Progenitor cell of endocrine pancreas (in vitro differentiated cells): ENCODE measurements at regions not wholly inside any gene's neighbourhood (a gene's known extent, or its start where the extent isn't known, plus 50 kb on each side); places are given as distances from the start of the nearest gene placed in this dataset.

ENCODE experiments used
- DNase-seq: peaks from one replicate; pipeline ENCODE4 v3.0.0; 2021; ENCODE audit warnings: low spot score; ENCODE audit not compliant: unreplicated experiment
- H3K27ac Mint-ChIP-seq: 2 replicates; pipeline ENCODE4 v1.8.0; 2021; ENCODE audit warnings: mild to moderate bottlenecking, moderate library complexity, mixed read lengths
- H3K27me3 Mint-ChIP-seq: 2 replicates; pipeline ENCODE4 v1.8.0; 2021; ENCODE audit warnings: mixed read lengths
- H3K36me3 Mint-ChIP-seq: 2 replicates; pipeline ENCODE4 v1.8.0; 2022; ENCODE audit warnings: mixed read lengths; ENCODE audit not compliant: insufficient read depth
- H3K4me1 Mint-ChIP-seq: 2 replicates; pipeline ENCODE4 v1.8.0; 2021; ENCODE audit warnings: low read depth, mixed read lengths
- H3K4me3 Mint-ChIP-seq: 2 replicates; pipeline ENCODE4 v1.8.0; 2021; ENCODE audit warnings: low read depth, mild to moderate bottlenecking, moderate library complexity, mixed read lengths
- H3K9me3 Mint-ChIP-seq: 2 replicates; pipeline ENCODE4 v1.8.0; 2021; ENCODE audit warnings: low read depth, mixed read lengths
- CTCF ChIP-seq: fragments of 200-600 bp; sonication (generic); IDR thresholded peaks from one replicate; pipeline ENCODE4 v1.5.0; 2021; ENCODE audit warnings: antibody characterized with exemption, mild to moderate bottlenecking; ENCODE audit not compliant: unreplicated experiment

- TF ChIP-seq CTCF: no peak
- Mint-ChIP-seq H3K27me3 (peaks cover 26% of the 10 kb centered on the region), H3K27ac (no peak overlapping the region), H3K4me1 (no peaks in the 10 kb centered on the region), H3K4me3 (no peak overlapping the region), H3K9me3 (no peaks in the 10 kb centered on the region), H3K36me3 (no peaks in the 10 kb centered on the region)
- no peak for DNase-seq
These were observed 209.7 kb downstream of the SMAD2 start for GRCh38 chr18:47720741-47721140.

- peaks cover 38% of the 10 kb centered on the region for H3K27me3 Mint-ChIP-seq
- no peak overlapping the region for H3K4me3 Mint-ChIP-seq
- no peaks in the 10 kb centered on the region for H3K4me1 Mint-ChIP-seq
- no peak overlapping the region for H3K27ac Mint-ChIP-seq
- no peaks in the 10 kb centered on the region for H3K36me3 Mint-ChIP-seq
- no peak for TF ChIP-seq CTCF
- DNase-seq: no peak
- H3K9me3 Mint-ChIP-seq: no peaks in the 10 kb centered on the region
These were observed 211.2 kb downstream of the SMAD2 start for GRCh38 chr18:47719096-47719780.

GRCh38 chr18:47718646-47719045, 211.8 kb downstream of the SMAD2 start:
- H3K36me3 Mint-ChIP-seq: no peaks in the 10 kb centered on the region
- peaks cover 39% of the 10 kb centered on the region for H3K27me3 Mint-ChIP-seq
- TF ChIP-seq CTCF: no peak
- no peaks in the 10 kb centered on the region for H3K4me1 Mint-ChIP-seq
- DNase-seq: no peak
- no peak overlapping the region for H3K4me3 Mint-ChIP-seq
- no peaks in the 10 kb centered on the region for H3K9me3 Mint-ChIP-seq
- H3K27ac Mint-ChIP-seq: no peak overlapping the region

GRCh38 chr18:47717257-47717656, 213.2 kb downstream of the SMAD2 start:
- H3K27ac Mint-ChIP-seq: no peak overlapping the region
- H3K9me3 Mint-ChIP-seq: no peaks in the 10 kb centered on the region
- no peak overlapping the region for H3K4me3 Mint-ChIP-seq
- DNase-seq: no peak
- no peaks in the 10 kb centered on the region for H3K4me1 Mint-ChIP-seq
- TF ChIP-seq CTCF: no peak
- peaks cover 38% of the 10 kb centered on the region for H3K27me3 Mint-ChIP-seq
- no peaks in the 10 kb centered on the region for H3K36me3 Mint-ChIP-seq

- no peaks in the 10 kb centered on the region for H3K9me3 Mint-ChIP-seq
- no peak for DNase-seq
- no peak overlapping the region for H3K4me3 Mint-ChIP-seq
- TF ChIP-seq CTCF: no peak
- H3K27me3 Mint-ChIP-seq: peaks cover 38% of the 10 kb centered on the region
- no peaks in the 10 kb centered on the region for H3K36me3 Mint-ChIP-seq
- no peaks in the 10 kb centered on the region for H3K4me1 Mint-ChIP-seq
- no peak overlapping the region for H3K27ac Mint-ChIP-seq
These were observed 213.8 kb downstream of the SMAD2 start for GRCh38 chr18:47716632-47717185.
